ENCODE measurements at regions not wholly inside any gene's neighbourhood (a gene's known extent, or its start where the extent isn't known, plus 50 kb on each side); places are given as distances from the start of the nearest gene placed in this dataset.
"Not testable (repeated sequence)": the region's sequence is repeated elsewhere in the genome, so short reads cannot be mapped to it uniquely, and the experiment has no call there.

DNA sequence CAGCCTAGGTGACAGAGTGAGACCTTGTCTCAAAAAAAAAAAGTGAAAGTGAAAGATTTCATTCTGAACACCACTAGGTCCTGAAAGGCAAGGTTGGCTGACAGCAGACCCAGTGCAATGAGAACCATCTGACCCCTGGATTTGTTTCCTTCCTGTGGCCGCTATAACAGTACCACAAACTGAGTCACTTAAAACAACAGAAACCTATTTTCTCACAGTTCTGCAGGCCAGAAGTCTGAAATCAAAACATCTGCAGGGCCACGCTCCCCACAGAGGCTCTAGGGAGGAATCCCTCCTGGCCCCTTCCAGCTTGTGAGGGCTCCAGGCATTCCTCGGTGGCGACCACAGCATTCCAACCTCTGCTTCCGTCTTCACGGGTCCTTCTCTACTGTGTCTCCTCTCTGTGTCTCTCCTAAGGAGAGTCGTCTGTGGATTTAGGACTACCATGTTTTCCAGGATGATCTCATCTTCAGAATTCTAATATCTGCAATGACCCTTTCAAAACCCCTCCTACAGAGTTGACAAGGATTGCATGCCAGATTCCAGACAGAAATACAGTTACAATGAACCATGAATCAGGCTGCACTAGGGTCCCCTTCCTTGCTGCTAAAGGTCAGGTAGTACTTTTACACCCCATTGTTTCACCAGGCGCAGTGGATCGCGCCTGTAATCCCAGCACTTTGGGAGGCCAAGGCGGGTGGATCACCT, 78.0 kb upstream of the ADGRL1 start:
- DNase-seq: peak; percentile 96

DNA sequence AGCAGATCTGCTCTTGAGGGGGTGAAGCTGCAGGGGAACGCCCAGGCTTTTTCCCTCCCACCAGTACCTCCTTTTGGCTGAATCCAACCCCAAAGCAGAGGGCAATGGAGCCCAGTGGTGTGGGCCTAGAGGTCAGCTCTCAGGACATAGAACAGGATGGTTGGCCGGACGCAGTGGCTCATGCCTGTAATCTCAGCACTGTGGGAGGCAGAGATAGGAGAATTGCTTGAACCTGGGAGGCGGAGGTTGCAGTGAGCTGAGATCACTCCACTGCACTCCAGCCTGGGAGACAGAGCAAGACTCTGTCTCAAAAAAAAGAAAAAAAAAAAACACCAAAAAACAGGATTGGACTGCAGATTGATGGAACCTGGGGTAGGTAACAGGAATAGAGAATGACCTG, 73.3 kb upstream of the ADGRL1 start:
- DNase-seq: not testable (repeated sequence)

- no peak for DNase-seq
These were observed 71.6 kb upstream of the ADGRL1 start for GRCh38 chr19:14277608-14278007.

DNA sequence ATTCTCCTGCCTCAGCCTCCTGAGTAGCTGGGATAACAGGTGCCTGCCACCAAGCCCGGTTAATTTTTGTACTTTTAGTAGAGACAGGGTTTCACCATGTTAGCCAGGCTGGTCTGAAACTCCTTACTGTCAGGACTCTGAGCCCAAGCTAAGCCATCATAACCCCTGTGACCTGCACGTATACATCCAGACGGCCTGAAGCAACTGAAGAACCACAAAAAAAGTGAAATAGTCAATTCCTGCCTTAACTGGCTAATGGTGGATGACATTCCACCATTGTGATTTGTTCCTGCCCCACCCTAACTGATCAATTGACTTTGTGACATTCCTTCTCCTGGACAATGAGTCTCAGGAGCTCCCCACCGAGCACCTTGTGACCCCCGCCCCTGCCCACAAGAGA, 69.9 kb upstream of the ADGRL1 start:
- DNase-seq: not testable (repeated sequence)

- DNase-seq: no peak
These were observed 66.7 kb upstream of the ADGRL1 start for GRCh38 chr19:14272623-14273022.

GRCh38 chr19:14271840-14272239, 65.9 kb upstream of the ADGRL1 start:
- no peak for DNase-seq

DNA sequence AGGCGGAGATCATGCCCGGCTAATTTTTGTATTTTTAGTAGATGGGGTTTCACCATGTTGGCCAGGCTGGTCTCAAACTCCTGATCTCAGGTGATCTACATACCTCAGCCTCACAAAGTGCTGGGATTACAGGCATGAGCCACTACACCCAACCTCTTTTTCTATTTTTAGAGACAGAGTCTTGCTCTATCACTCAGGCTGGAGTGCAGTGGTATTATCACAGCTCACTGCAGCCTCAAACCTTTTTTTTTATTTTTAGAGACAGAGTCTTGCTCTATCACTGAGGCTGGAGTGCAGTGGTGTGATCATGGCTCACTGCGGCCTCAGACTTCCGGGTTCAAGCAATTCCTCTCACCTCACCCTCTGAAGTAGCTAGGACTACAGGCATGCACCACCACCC, 64.6 kb upstream of the ADGRL1 start:
- not testable (repeated sequence) for DNase-seq

GRCh38 chr19:14267224-14267741, 61.3 kb upstream of the ADGRL1 start:
- DNase-seq: no peak

DNA sequence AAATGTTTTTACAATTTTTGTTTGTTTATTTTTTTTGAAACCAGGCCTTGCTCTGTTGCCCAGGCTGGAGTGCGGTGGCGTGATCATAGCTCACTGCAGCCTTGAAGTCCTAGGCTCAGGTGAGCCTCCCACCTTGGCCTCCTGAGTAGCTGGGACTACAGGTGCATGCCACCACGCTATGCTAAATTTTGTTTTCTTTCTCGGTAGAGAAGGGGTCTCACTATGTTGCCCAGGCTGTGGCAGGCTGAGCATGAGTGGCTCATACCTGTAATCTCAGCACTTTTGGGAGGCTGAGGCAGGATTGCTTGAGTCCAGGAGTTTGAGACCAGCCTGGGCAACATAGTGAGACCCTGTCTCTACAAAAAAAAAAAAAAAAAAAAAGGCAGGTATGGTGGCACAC, 60.2 kb upstream of the ADGRL1 start:
- not testable (repeated sequence) for DNase-seq

DNA sequence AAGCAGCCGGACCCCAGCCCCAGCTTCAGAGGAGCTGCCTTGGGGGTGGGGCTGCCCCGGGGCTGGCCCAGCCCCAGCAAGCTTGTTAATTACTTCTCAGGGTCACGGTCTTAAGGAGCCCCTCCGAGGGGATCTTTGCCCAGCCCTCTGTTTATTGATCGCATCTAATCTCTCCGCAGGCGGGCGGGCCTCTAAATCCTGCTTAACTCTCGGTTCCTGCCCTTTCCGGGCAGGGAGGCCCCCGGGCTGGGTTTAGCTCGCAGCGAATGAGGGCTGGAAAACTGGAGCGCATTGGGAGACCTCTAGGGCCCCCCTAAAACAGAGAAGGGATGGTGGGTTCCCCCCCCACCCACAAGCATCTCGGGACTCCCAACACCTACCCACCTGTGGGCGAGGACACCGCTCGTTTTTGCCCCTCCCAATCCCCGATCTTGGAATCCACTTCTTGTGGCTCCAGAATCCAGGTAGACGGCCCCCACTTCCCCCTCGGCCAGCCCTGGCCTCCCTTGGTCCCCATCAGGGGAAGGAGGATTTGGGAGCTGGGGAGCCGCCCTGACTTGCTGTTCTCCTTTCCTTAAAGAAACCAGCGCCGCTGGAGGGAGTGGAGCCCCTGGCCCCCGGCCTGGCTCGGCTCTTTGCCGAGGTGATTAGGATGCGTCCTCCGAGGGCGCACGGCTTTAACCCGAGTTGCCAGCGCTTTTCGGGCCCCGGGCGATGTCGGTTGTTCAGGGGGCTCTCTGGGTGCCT, 59.5 kb upstream of the ADGRL1 start:
- no peak for DNase-seq

GRCh38 chr19:14255902-14256649, 50.1 kb upstream of the ADGRL1 start:
- DNase-seq: not testable (repeated sequence)
